GM12878 (cell line): ENCODE measurements at regions not wholly inside any gene's neighbourhood (a gene's known extent, or its start where the extent isn't known, plus 50 kb on each side); places are given as distances from the start of the nearest gene placed in this dataset.
"Not testable (repeated sequence)": the region's sequence is repeated elsewhere in the genome, so short reads cannot be mapped to it uniquely, and the experiment has no call there.

Experiments
- ATAC-seq: fragments of 200-7000 bp; cut with Tn5 transposase; 3 replicates; pipeline ENCODE4 v1.9.1; 2020; ENCODE audit warnings: mild to moderate bottlenecking, moderate library complexity
- BruUV-seq: library from RNA; stranded (reverse); fragments of 400-500 nt; replicated peaks from 2 replicates; lab custom pipeline; 2021; lab: Mats Ljungman, UMichigan
- CTCF ChIA-PET: fragments of 300-600 bp; sonication (Branson Sonifier 250); formaldehyde crosslinking; extraction: SDS; loops from one replicate; lab custom pipeline; 2021; ENCODE audit warnings: inconsistent platforms; lab: Yijun Ruan, JAX
- POLR2A ChIA-PET: fragments of 350-600 bp; formaldehyde crosslinking; extraction: SDS; loops from one replicate; lab custom pipeline; 2021; ENCODE audit warnings: inconsistent platforms; lab: Charles Lee
- RAD21 ChIA-PET: fragments of 300-600 bp; sonication (Branson Sonifier 250); formaldehyde crosslinking; loops from one replicate; lab custom pipeline; 2023; ENCODE audit warnings: antibody characterized with exemption; ENCODE audit not compliant: unreplicated experiment; lab: Charles Lee
- SMC1A ChIA-PET: fragments of 300-600 bp; sonication (Branson Sonifier 250); formaldehyde crosslinking; loops from one replicate; lab custom pipeline; 2023; ENCODE audit not compliant: unreplicated experiment, uncharacterized antibody; lab: Charles Lee
- DNase-seq: peaks from one replicate; pipeline ENCODE4 v3.0.0-alpha.2; 2011; ENCODE audit warnings: low read depth, low spot score
- FAIRE-seq: peaks from 3 replicates; lab custom pipeline; 2011; peaks lifted over from hg19 to GRCh38; lab: Jason Lieb, UNC
- H2AFZ ChIP-seq: 2 replicates; pipeline ENCODE4 v1.6.0; 2011; ENCODE audit warnings: low read depth, low read length, control low read depth; ENCODE audit not compliant: control insufficient read depth
- H3K27ac ChIP-seq: 2 replicates; pipeline ENCODE4 v1.5.1; 2011; ENCODE audit warnings: control low read depth; ENCODE audit not compliant: control insufficient read depth, insufficient read depth
- H3K27me3 ChIP-seq, 2 experiments: replicated peaks in 1 of 2; 2 replicates each; pipeline versions ENCODE4 v1.6.0 to v1.6.1; 2011; ENCODE audit warnings: low read length in 1 of 2; ENCODE audit not compliant: control insufficient read depth in 2 of 2, insufficient read depth in 2 of 2
- H3K36me3 ChIP-seq, 2 experiments: 2 replicates each; pipeline ENCODE4 v1.5.1; 2011; ENCODE audit warnings: low read length in 1 of 2; ENCODE audit not compliant: control insufficient read depth in 2 of 2, insufficient read depth in 2 of 2
- H3K4me1 ChIP-seq: 2 replicates; pipeline ENCODE4 v1.6.1; 2011; ENCODE audit warnings: mild to moderate bottlenecking, low read length, moderate library complexity, mixed read lengths; ENCODE audit not compliant: control insufficient read depth, insufficient read depth
- H3K4me2 ChIP-seq: 2 replicates; pipeline ENCODE4 v1.6.0; 2011; ENCODE audit warnings: control low read depth; ENCODE audit not compliant: control insufficient read depth, insufficient read depth
- H3K4me3 ChIP-seq: fragments of 200-600 bp; sonication (generic); 2 replicates; pipeline ENCODE4 v1.5.1; 2016
- H3K79me2 ChIP-seq: 2 replicates; pipeline ENCODE4 v1.6.0; 2011; ENCODE audit warnings: low read length; ENCODE audit not compliant: control insufficient read depth, insufficient read depth
- H3K9ac ChIP-seq: 2 replicates; pipeline ENCODE4 v1.8.0; 2011; ENCODE audit warnings: low read length, control low read depth, mixed read lengths; ENCODE audit not compliant: control insufficient read depth, insufficient read depth
- H3K9me3 ChIP-seq: replicated peaks from 3 replicates; pipeline ENCODE4 v1.5.1; 2011; ENCODE audit warnings: mild to moderate bottlenecking, low read length; ENCODE audit not compliant: control insufficient read depth, insufficient read depth
- H4K20me1 ChIP-seq: 2 replicates; pipeline ENCODE4 v1.6.0; 2011; ENCODE audit not compliant: control insufficient read depth, insufficient read depth
- WGBS: methylation state at CpG from one replicate; pipeline ENCODE4 v1.1.6; 2016; ENCODE audit warnings: low lambda C conversion rate; ENCODE audit not compliant: insufficient replicate concordance, insufficient coverage; ENCODE audit errors: missing lambda C conversion rate; 5-methylcytosine and 5-hydroxymethylcytosine counted together
- in situ Hi-C: fragments of 300-500 bp; cut with MboI; formaldehyde crosslinking; loops from 9 replicates; pipeline ENCODE4 v1.14.3; 2018; ENCODE audit warnings: mixed read lengths
- intact Hi-C: fragments of 100-400 bp; cut with micrococcal nuclease; formaldehyde crosslinking; loops from one replicate; pipeline ENCODE4 v1.14.2; 2022; ENCODE audit not compliant: unreplicated experiment

GRCh38 chr1:120465900-120466299, 51.1 kb downstream of the NBPF8 start:
- H3K4me2 ChIP-seq, H4K20me1 ChIP-seq, H3K79me2 ChIP-seq, in situ Hi-C loops, H3K27me3 ChIP-seq, RAD21 ChIA-PET, intact Hi-C loops, H3K9me3 ChIP-seq, BruUV-seq, H3K27ac ChIP-seq, H2AFZ ChIP-seq, ATAC-seq, SMC1A ChIA-PET, POLR2A ChIA-PET, H3K36me3 ChIP-seq, H3K4me1 ChIP-seq, H3K9ac ChIP-seq, H3K4me3 ChIP-seq, CTCF ChIA-PET, DNase-seq, FAIRE-seq: not testable (repeated sequence)
- 55% methylated on average over 6 of the region's 6 CpGs for WGBS

DNA sequence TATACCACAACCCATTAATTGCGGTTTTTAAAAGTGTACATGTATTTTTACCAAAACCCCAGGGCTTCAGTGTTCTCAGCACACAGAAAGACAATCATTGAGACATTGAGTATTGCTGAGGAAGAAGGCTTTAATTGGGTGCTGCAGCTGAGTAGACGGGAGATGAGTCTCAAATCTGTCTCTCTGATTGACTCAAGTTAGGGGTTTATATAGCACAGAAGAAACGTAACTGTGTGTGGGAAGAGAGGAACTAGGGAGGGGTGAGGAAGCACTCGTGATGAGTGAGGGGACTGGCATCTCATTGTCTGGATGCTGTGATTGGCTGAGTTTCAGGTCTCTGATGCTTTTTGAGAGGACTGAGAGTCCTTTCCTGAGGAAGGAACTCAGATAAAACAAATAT, 62.8 kb downstream of the NBPF8 start:
- H3K9me3 ChIP-seq, H3K4me2 ChIP-seq, H3K4me1 ChIP-seq, intact Hi-C loops, RAD21 ChIA-PET, CTCF ChIA-PET, H2AFZ ChIP-seq, H3K27ac ChIP-seq, POLR2A ChIA-PET, FAIRE-seq, H3K4me3 ChIP-seq, H4K20me1 ChIP-seq, DNase-seq, SMC1A ChIA-PET, H3K9ac ChIP-seq, in situ Hi-C loops, H3K79me2 ChIP-seq, H3K27me3 ChIP-seq, H3K36me3 ChIP-seq, BruUV-seq, ATAC-seq: not testable (repeated sequence)
- 26% methylated on average over 4 of the region's 4 CpGs for WGBS

GRCh38 chr1:120478400-120478799, 63.6 kb downstream of the NBPF8 start:
- RAD21 ChIA-PET, result not testable (repeated sequence)
- 55% methylated on average over 5 of the region's 5 CpGs for WGBS

GRCh38 chr1:120487542-120487941, 72.7 kb downstream of the NBPF8 start:
- in situ Hi-C loops, H2AFZ ChIP-seq, intact Hi-C loops, BruUV-seq, H3K4me2 ChIP-seq, POLR2A ChIA-PET, H3K27ac ChIP-seq, FAIRE-seq, H3K36me3 ChIP-seq, H3K79me2 ChIP-seq, H3K4me3 ChIP-seq, CTCF ChIA-PET, ATAC-seq, H3K9me3 ChIP-seq, H3K9ac ChIP-seq, SMC1A ChIA-PET, H3K27me3 ChIP-seq, H3K4me1 ChIP-seq, RAD21 ChIA-PET, DNase-seq, H4K20me1 ChIP-seq: not testable (repeated sequence)
- 100% methylated on average over 1 of the region's 2 CpGs for WGBS

More at GRCh38 chr1:120478400-120478799, 63.6 kb downstream of the NBPF8 start:
- H2AFZ ChIP-seq, ATAC-seq, H3K4me2 ChIP-seq, BruUV-seq, H4K20me1 ChIP-seq, H3K4me3 ChIP-seq, H3K27me3 ChIP-seq, DNase-seq, H3K27ac ChIP-seq, CTCF ChIA-PET, H3K36me3 ChIP-seq, H3K79me2 ChIP-seq, H3K9ac ChIP-seq, in situ Hi-C loops, H3K4me1 ChIP-seq, SMC1A ChIA-PET, H3K9me3 ChIP-seq, POLR2A ChIA-PET, intact Hi-C loops, FAIRE-seq: not testable (repeated sequence)
